ENCODE measurements at regions not wholly inside any gene's neighbourhood (a gene's known extent, or its start where the extent isn't known, plus 50 kb on each side); places are given as distances from the start of the nearest gene placed in this dataset.

DNA sequence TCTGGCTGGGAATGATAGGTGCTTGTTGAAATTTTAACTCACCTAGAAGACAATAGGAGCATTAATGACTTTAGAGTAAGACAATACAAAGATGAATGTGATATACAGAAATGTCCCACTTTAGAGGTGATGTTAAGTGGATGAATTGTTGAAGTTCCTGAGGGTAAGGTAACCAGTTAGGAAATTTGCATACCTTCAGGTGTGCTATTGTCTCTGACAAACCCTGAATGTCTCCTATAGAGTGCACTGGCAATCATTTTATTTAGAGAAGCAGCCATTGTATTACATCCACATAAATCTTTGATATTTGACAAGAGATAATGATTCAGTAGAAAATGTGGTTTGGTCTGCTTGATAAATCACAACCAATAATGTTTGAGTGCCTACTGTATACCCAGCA, 228.5 kb downstream of the RNF144A start:
- Histone ChIP-seq H3K4me1 (ENCODE audit: insufficient read depth) (no peaks in the 10 kb centered on the region), H3F3A (ENCODE audit: insufficient read depth) (no peaks in the 10 kb centered on the region), H2AFZ (no peak overlapping the region), H4K20me1 (ENCODE audit: insufficient read depth) (no peaks in the 10 kb centered on the region), H3K9me3 (ENCODE audit: low read depth) (no peaks in the 10 kb centered on the region), H3K79me2 (ENCODE audit: insufficient read depth) (no peaks in the 10 kb centered on the region), H3K36me3 (ENCODE audit: low read depth) (no peaks in the 10 kb centered on the region), H3K4me2 (ENCODE audit: unreplicated experiment) (no peak overlapping the region), H3K4me3 (no peak overlapping the region), H3K27me3 (replicated peaks; ENCODE audit: insufficient read depth) (no peaks in the 10 kb centered on the region), H3K9me2 (ENCODE audit: insufficient read depth) (no peaks in the 10 kb centered on the region), H3K27ac (no peak overlapping the region), H3K9ac (no peak overlapping the region)
- DNase-seq, result no peak
- TF ChIP-seq EZH2 (IDR thresholded peaks at IDR 0.05; ENCODE audit: insufficient read depth, poor library complexity, severe bottlenecking) (no peak), EZH2phosphoT487 (IDR thresholded peaks at IDR 0.05; ENCODE audit: insufficient read depth, low read depth) (no peak)
- in situ Hi-C loops (cut with MboI), result no loop called here

DNA sequence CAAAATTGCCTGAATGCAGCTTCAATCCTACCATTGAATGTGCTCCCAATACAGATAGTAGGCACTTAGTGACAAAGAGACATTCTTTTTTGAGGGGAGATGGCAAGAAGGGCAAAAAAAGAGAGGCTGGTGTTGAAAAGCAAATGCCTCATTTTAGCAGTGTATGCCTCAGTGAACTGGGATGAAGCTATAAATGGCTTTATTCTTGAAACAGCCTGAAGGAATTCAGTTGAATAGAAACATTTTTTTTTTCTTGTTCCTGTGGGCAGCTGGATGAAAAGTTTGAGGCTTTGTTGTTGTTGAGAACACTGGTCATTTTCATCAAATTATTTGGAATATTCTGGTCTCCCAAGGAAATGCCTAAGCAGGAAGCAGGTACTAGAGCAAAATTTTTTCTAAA, 228.9 kb downstream of the RNF144A start:
- TF ChIP-seq EZH2 (IDR thresholded peaks at IDR 0.05; ENCODE audit: insufficient read depth, poor library complexity, severe bottlenecking) (no peak), EZH2phosphoT487 (IDR thresholded peaks at IDR 0.05; ENCODE audit: insufficient read depth, low read depth) (no peak)
- Histone ChIP-seq H3K9me2 (ENCODE audit: insufficient read depth) (no peaks in the 10 kb centered on the region), H3K4me2 (ENCODE audit: unreplicated experiment) (no peak overlapping the region), H3K4me1 (ENCODE audit: insufficient read depth) (no peaks in the 10 kb centered on the region), H3K4me3 (no peak overlapping the region), H3K36me3 (ENCODE audit: low read depth) (no peaks in the 10 kb centered on the region), H3F3A (ENCODE audit: insufficient read depth) (no peaks in the 10 kb centered on the region), H3K27me3 (replicated peaks; ENCODE audit: insufficient read depth) (no peaks in the 10 kb centered on the region), H3K9me3 (ENCODE audit: low read depth) (no peaks in the 10 kb centered on the region), H4K20me1 (ENCODE audit: insufficient read depth) (no peaks in the 10 kb centered on the region), H3K27ac (no peak overlapping the region), H2AFZ (no peak overlapping the region), H3K9ac (no peak overlapping the region), H3K79me2 (ENCODE audit: insufficient read depth) (no peaks in the 10 kb centered on the region)
- in situ Hi-C loops (cut with MboI), result no loop called here
- no peak for DNase-seq

DNA sequence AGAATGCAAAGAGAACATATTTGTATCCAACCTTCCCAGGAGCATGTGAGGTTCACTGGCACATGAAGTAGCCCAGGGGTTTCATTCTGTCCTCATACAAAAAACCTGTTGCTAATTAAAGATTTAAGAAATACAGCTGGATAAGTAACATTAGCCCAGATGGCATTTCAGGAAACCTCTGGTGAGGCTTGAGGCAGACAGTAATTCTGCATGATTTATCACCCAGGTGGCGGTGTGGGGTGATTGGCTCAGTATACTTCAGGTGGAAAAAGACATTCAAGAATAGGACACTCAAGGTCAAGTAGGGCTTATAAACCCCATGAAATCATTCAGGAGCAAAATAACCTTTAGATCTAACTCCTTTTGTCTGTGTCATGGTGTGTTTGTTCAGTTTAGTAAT, 237.4 kb downstream of the RNF144A start:
- no peak for DNase-seq
- no peaks in the 10 kb centered on the region for H4K20me1 ChIP-seq (ENCODE audit: insufficient read depth)
- no peak overlapping the region for H2AFZ ChIP-seq
- H3F3A ChIP-seq (ENCODE audit: insufficient read depth), result no peaks in the 10 kb centered on the region
- in situ Hi-C loops (cut with MboI), result no loop called here
- no peak overlapping the region for H3K9ac ChIP-seq
- no peaks in the 10 kb centered on the region for H3K79me2 ChIP-seq (ENCODE audit: insufficient read depth)
- TF ChIP-seq EZH2phosphoT487 (IDR thresholded peaks at IDR 0.05; ENCODE audit: insufficient read depth, low read depth) (no peak), EZH2 (IDR thresholded peaks at IDR 0.05; ENCODE audit: insufficient read depth, poor library complexity, severe bottlenecking) (no peak)
- H3K27ac ChIP-seq, result no peak overlapping the region
- no peaks in the 10 kb centered on the region for H3K9me2 ChIP-seq (ENCODE audit: insufficient read depth)
- no peaks in the 10 kb centered on the region for H3K4me1 ChIP-seq (ENCODE audit: insufficient read depth)
- 72 to 84% methylated on average over 1 of the region's 1 CpG for WGBS, 2 experiments (ENCODE audit: low coverage in 1 of 2, low lambda C conversion rate in 2 of 2, missing lambda C conversion rate in 2 of 2)
- no peaks in the 10 kb centered on the region for H3K9me3 ChIP-seq (ENCODE audit: low read depth)
- H3K4me2 ChIP-seq (ENCODE audit: unreplicated experiment), result no peak overlapping the region
- no peak overlapping the region for H3K4me3 ChIP-seq
- 0 out of 2 replicates have a peak, but pooled peaks cover 3% of the 10 kb centered on the region for H3K27me3 ChIP-seq (replicated peaks; ENCODE audit: insufficient read depth)
- H3K36me3 ChIP-seq (ENCODE audit: low read depth), result no peaks in the 10 kb centered on the region

DNA sequence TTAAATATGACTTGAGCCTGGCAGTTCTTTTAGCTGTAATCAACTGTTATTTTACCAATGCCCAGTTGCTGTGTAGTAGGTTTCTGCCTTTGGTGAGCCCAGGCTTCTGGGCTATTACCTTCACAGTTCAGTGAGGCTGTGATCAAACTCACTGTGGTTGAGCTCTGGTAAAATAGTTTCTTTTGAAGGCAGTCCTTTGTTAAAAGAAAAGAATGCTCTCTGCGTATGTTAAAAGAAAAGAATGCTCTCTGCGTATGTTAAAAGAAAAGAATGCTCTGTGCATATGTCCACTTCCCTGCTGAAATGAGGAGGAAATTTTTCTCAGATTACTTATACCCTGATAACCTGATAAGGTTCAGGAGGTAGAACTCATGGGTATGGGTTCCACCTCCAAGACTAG, 244.3 kb downstream of the RNF144A start:
- Histone ChIP-seq H3F3A (ENCODE audit: insufficient read depth) (no peaks in the 10 kb centered on the region), H3K9me2 (ENCODE audit: insufficient read depth) (no peaks in the 10 kb centered on the region), H3K27ac (no peak overlapping the region), H3K36me3 (ENCODE audit: low read depth) (no peaks in the 10 kb centered on the region), H3K79me2 (ENCODE audit: insufficient read depth) (no peaks in the 10 kb centered on the region), H3K4me1 (ENCODE audit: insufficient read depth) (peaks cover 4% of the 10 kb centered on the region; the same call in 1 of the 2 replicates), H2AFZ (no peak overlapping the region), H3K4me2 (ENCODE audit: unreplicated experiment) (no peak overlapping the region), H4K20me1 (ENCODE audit: insufficient read depth) (no peaks in the 10 kb centered on the region), H3K27me3 (replicated peaks; ENCODE audit: insufficient read depth) (no peaks in the 10 kb centered on the region), H3K4me3 (no peak overlapping the region), H3K9ac (no peak overlapping the region), H3K9me3 (ENCODE audit: low read depth) (no peaks in the 10 kb centered on the region)
- DNase-seq, result no peak
- TF ChIP-seq EZH2 (IDR thresholded peaks at IDR 0.05; ENCODE audit: insufficient read depth, poor library complexity, severe bottlenecking) (no peak), EZH2phosphoT487 (IDR thresholded peaks at IDR 0.05; ENCODE audit: insufficient read depth, low read depth) (no peak)
- WGBS, 2 experiments (ENCODE audit: low coverage in 1 of 2, low lambda C conversion rate in 2 of 2, missing lambda C conversion rate in 2 of 2), result 86 to 100% methylated on average over 2 of the region's 2 CpGs
- in situ Hi-C loops (cut with MboI), result no loop called here

DNA sequence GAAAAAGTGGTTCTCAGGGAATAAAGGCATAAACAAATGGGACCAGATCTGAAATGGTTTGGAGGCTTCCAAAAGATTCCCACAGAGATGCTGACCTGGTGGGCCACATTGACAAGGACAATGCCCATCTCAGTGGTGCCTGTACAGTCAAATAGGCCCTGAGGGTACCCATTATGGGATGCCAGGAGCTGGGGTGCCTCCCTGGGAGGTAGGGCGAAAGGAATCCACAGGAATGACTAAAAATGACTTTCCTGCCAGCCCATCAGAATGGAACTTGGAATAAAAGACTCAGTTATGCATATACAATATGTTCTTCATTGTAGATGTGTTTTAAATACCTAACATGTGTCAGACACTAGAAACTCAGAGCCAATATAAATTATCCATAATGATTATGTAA, 248.5 kb downstream of the RNF144A start:
- peak; percentile 31 for DNase-seq

More for the DNA sequence above, 248.5 kb downstream of the RNF144A start:
- H3K9me2 ChIP-seq (ENCODE audit: insufficient read depth), result no peaks in the 10 kb centered on the region
- H3K9ac ChIP-seq, result no peak overlapping the region
- TF ChIP-seq EZH2 (IDR thresholded peaks at IDR 0.05; ENCODE audit: insufficient read depth, poor library complexity, severe bottlenecking) (no peak), EZH2phosphoT487 (IDR thresholded peaks at IDR 0.05; ENCODE audit: insufficient read depth, low read depth) (no peak)
- H4K20me1 ChIP-seq (ENCODE audit: insufficient read depth), result no peaks in the 10 kb centered on the region
- 44 to 50% methylated on average over 1 of the region's 1 CpG for WGBS, 2 experiments (ENCODE audit: low coverage in 1 of 2, low lambda C conversion rate in 2 of 2, missing lambda C conversion rate in 2 of 2)
- H3K36me3 ChIP-seq (ENCODE audit: low read depth), result no peaks in the 10 kb centered on the region
- no peak overlapping the region for H3K27ac ChIP-seq
- no peaks in the 10 kb centered on the region for H3K79me2 ChIP-seq (ENCODE audit: insufficient read depth)
- in situ Hi-C loops (cut with MboI), result no loop called here
- H2AFZ ChIP-seq, result no peak overlapping the region
- no peaks in the 10 kb centered on the region for H3F3A ChIP-seq (ENCODE audit: insufficient read depth)
- no peaks in the 10 kb centered on the region for H3K9me3 ChIP-seq (ENCODE audit: low read depth)
- H3K4me1 ChIP-seq (ENCODE audit: insufficient read depth), result peaks cover 4% of the 10 kb centered on the region; the same call in 1 of the 2 replicates
- H3K4me2 ChIP-seq (ENCODE audit: unreplicated experiment), result no peak overlapping the region
- H3K27me3 ChIP-seq (replicated peaks; ENCODE audit: insufficient read depth), result peaks cover 17% of the 10 kb centered on the region; the same call in 1 of the 2 replicates
- no peak overlapping the region for H3K4me3 ChIP-seq

All from GM23248 (cell line).